ENCODE measurements at regions not wholly inside any gene's neighbourhood (a gene's known extent, or its start where the extent isn't known, plus 50 kb on each side); places are given as distances from the start of the nearest gene placed in this dataset.

- ChIA-PET POLR2A (no interaction called here), CTCF (no interaction called here)
- no peaks in the 10 kb centered on the region for H3K27me3 Mint-ChIP-seq (ENCODE audit: insufficient read depth, unreplicated experiment)
- no TSS peak for BruUV-seq (replicated peaks)
- no peak for TF ChIP-seq CTCF (IDR thresholded peaks at IDR 0.05; ENCODE audit: insufficient read depth in 1 of 2, low read depth in 1 of 2, low read length in 1 of 2, severe bottlenecking in 1 of 2, unreplicated experiment in 1 of 2)
- DNase-seq: no peak
- H3K9me3 Mint-ChIP-seq (ENCODE audit: unreplicated experiment): no peaks in the 10 kb centered on the region
- intact Hi-C loops (cut with micrococcal nuclease; ENCODE audit: unreplicated experiment): no loop called here
- Histone ChIP-seq H3K4me1 (no peaks in the 10 kb centered on the region), H3K4me3 (ENCODE audit: low read depth, low read length) (no peak overlapping the region), H3K36me3 (ENCODE audit: control insufficient read depth, insufficient read depth, low read length) (no peaks in the 10 kb centered on the region), H3K9me3 (no peaks in the 10 kb centered on the region), H3K27me3 (replicated peaks; ENCODE audit: control insufficient read depth, insufficient read depth, low read length) (no peaks in the 10 kb centered on the region)
- H3K27ac Mint-ChIP-seq (ENCODE audit: unreplicated experiment): no peak overlapping the region
- H3K36me3 Mint-ChIP-seq (ENCODE audit: insufficient read depth, unreplicated experiment): no peaks in the 10 kb centered on the region
- H3K4me3 Mint-ChIP-seq (ENCODE audit: unreplicated experiment): no peak overlapping the region
- peaks cover 7% of the 10 kb centered on the region for H3K4me1 Mint-ChIP-seq (ENCODE audit: low read depth, unreplicated experiment)
Measured at GRCh38 chr3:99508191-99508590, 130.2 kb upstream of the COL8A1 start.

GRCh38 chr3:99505646-99506269 lies 132.6 kb upstream of the COL8A1 start:
- Mint-ChIP-seq H3K27ac (ENCODE audit: unreplicated experiment) (no peak overlapping the region), H3K27me3 (ENCODE audit: insufficient read depth, unreplicated experiment) (no peaks in the 10 kb centered on the region), H3K4me1 (ENCODE audit: low read depth, unreplicated experiment) (no peaks in the 10 kb centered on the region), H3K36me3 (ENCODE audit: insufficient read depth, unreplicated experiment) (no peaks in the 10 kb centered on the region), H3K9me3 (ENCODE audit: unreplicated experiment) (no peaks in the 10 kb centered on the region), H3K4me3 (ENCODE audit: unreplicated experiment) (no peak overlapping the region)
- H3K27me3 ChIP-seq (replicated peaks; ENCODE audit: control insufficient read depth, insufficient read depth, low read length): no peaks in the 10 kb centered on the region
- no TSS peak for BruUV-seq (replicated peaks)
- H3K4me3 ChIP-seq (ENCODE audit: low read depth, low read length): no peak overlapping the region
- TF ChIP-seq CTCF (IDR thresholded peaks at IDR 0.05; ENCODE audit: insufficient read depth in 1 of 2, low read depth in 1 of 2, low read length in 1 of 2, severe bottlenecking in 1 of 2, unreplicated experiment in 1 of 2): no peak
- intact Hi-C loops (cut with micrococcal nuclease; ENCODE audit: unreplicated experiment): no loop called here
- H3K36me3 ChIP-seq (ENCODE audit: control insufficient read depth, insufficient read depth, low read length): no peaks in the 10 kb centered on the region
- CTCF ChIA-PET: no interaction called here
- H3K4me1 ChIP-seq: no peaks in the 10 kb centered on the region
- H3K9me3 ChIP-seq: no peaks in the 10 kb centered on the region
- POLR2A ChIA-PET: no interaction called here
- DNase-seq: no peak

- TF ChIP-seq CTCF (IDR thresholded peaks at IDR 0.05; ENCODE audit: insufficient read depth in 1 of 2, low read depth in 1 of 2, low read length in 1 of 2, severe bottlenecking in 1 of 2, unreplicated experiment in 1 of 2): no peak
- Mint-ChIP-seq H3K4me1 (ENCODE audit: low read depth, unreplicated experiment) (no peaks in the 10 kb centered on the region), H3K36me3 (ENCODE audit: insufficient read depth, unreplicated experiment) (no peaks in the 10 kb centered on the region), H3K27ac (ENCODE audit: unreplicated experiment) (no peak overlapping the region), H3K9me3 (ENCODE audit: unreplicated experiment) (no peaks in the 10 kb centered on the region), H3K4me3 (ENCODE audit: unreplicated experiment) (no peak overlapping the region), H3K27me3 (ENCODE audit: insufficient read depth, unreplicated experiment) (no peaks in the 10 kb centered on the region)
- intact Hi-C loops (cut with micrococcal nuclease; ENCODE audit: unreplicated experiment): no loop called here
- Histone ChIP-seq H3K36me3 (ENCODE audit: control insufficient read depth, insufficient read depth, low read length) (no peaks in the 10 kb centered on the region), H3K9me3 (no peaks in the 10 kb centered on the region), H3K27me3 (replicated peaks; ENCODE audit: control insufficient read depth, insufficient read depth, low read length) (no peaks in the 10 kb centered on the region), H3K4me1 (no peaks in the 10 kb centered on the region), H3K4me3 (ENCODE audit: low read depth, low read length) (no peak overlapping the region)
- ChIA-PET CTCF (no interaction called here), POLR2A (no interaction called here)
- no TSS peak for BruUV-seq (replicated peaks)
- no peak for DNase-seq
Measured at GRCh38 chr3:99505200-99505599, 133.2 kb upstream of the COL8A1 start.

All from Caco-2 (cell line).